ENCODE measurements at regions not wholly inside any gene's neighbourhood (a gene's known extent, or its start where the extent isn't known, plus 50 kb on each side); places are given as distances from the start of the nearest gene placed in this dataset.

DNA sequence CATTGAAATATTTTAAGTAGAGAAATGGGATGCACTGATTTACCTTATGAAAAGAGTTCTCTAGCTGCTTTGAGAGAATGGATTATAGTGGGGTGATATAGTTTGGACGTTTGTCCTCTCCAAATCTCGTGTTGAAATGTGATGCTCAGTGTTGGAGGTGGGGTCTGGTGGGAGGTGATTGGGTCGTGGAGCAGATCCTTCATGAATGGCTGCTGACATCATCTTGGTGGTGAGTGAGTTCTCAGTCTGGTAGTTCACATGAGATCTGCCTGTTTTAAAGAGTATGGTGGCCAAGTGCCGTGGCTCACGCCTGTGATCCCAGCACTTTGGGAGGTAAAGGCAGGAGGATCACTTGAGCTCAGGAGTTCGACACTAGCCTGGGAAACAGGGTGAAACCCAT, 58.7 kb upstream of the SH3RF3 start:
- no peak for DNase-seq (ENCODE audit: low read depth, low spot score)
- no peak overlapping the region for H3K4me3 ChIP-seq (ENCODE audit: low read length)

DNA sequence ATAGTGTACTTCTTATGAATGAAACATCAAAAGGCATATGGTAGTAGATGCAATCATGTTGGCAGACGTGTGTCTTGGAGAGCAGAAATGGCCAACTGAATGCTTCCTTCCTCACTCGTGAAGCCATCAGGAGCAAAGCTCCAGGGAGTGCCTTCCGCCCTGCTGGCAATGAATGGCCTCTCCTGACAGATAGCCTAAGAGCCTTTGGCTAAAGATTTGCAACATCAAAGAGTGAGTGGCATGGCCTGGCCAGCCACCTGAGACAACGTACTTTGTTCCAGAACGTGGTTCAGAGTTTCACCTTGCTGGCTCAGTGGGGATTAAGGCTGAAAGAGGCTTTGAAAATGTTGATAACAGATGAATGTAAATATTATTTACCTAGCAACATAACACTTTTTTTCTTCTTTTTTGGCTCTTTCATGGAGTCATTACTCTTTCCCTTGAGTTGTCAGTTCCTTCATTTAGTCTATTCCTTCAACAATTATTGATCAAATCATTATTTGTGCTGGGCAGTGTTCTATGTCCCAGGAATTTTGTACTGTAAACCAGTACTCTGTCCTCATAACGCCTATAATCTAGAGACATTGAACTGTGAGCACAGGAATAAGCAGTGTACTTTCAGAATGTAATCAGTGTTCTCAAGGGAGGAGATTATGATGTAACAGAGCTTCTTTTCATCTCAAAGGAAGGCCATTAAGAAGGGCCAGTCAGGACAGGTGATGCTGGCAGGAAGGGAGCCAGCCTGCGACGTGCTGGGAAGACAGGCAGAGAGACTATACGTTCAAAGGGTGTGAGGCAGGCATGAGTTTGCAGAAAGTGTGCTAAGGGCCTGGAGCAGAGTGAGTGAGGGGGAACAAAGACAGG, 59.4 kb upstream of the SH3RF3 start:
- DNase-seq (ENCODE audit: low read depth, low spot score) = no peak
- no peak overlapping the region for H3K4me3 ChIP-seq (ENCODE audit: low read length)

- DNase-seq (ENCODE audit: low read depth, low spot score) = no peak
Observed at GRCh38 chr2:109068811-109069210, 60.2 kb upstream of the SH3RF3 start.

DNA sequence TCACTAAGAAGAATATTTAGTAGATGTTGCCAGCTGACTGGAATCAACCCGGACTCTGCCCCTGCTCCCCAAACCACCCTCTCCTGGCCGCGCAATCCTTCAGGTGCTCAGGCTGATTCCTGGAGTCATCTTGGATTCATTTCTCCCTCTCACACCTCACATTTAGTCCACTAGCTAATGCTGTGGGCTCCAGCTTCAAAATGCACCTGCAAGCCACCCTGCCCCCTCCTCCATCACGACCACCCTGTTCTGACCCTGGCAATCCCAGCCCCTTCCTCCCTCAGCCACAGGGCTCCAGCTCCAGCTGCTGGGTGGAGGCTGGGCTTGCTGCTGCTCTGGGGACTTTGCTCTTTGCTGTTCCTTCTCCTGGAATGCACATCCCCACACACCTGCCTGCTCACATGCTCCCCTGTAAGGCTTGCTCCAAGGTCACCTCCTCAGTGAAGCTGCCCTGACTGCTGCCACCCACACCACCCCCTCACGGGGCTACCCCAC, 61.3 kb upstream of the SH3RF3 start:
- H3K4me3 ChIP-seq (ENCODE audit: low read length) = no peak overlapping the region

More at GRCh38 chr2:109068811-109069210, 60.2 kb upstream of the SH3RF3 start:
- no peak overlapping the region for H3K4me3 ChIP-seq (ENCODE audit: low read length)

DNA sequence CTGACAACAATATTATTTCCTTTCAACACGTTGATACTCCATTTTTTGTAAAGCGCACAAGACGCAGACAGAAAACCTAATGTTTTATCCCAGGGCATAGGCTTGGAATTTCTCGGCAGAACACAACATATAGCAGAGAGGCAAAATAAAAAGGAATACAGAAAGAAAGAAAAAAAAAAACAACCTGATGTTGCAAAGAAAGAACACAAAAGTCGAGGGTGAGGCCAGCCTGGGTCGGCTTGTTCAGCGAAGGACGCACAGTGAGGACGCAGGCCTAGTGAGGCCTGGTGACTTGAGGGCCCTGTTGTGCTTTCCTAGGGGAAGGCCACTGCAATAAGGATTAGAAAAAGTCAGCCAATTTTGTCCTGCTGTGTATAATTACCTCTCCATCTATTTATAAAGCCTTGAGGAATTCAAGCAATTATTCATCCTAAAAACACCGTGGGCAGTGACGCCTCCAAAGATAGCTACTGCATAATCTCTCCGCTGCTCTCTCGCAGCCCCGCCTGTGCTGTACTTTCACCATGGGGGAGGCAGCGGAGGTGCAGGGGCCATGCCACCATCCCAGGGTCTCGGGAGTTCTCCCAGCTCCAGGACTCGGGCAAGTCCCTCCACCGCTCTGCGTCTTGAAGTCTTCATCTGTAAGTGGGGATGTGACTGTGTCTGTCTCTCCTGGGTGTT, 61.9 kb upstream of the SH3RF3 start:
- no peak for DNase-seq (ENCODE audit: low read depth, low spot score)

More for the DNA sequence above, 61.3 kb upstream of the SH3RF3 start:
- no peak for DNase-seq (ENCODE audit: low read depth, low spot score)

DNA sequence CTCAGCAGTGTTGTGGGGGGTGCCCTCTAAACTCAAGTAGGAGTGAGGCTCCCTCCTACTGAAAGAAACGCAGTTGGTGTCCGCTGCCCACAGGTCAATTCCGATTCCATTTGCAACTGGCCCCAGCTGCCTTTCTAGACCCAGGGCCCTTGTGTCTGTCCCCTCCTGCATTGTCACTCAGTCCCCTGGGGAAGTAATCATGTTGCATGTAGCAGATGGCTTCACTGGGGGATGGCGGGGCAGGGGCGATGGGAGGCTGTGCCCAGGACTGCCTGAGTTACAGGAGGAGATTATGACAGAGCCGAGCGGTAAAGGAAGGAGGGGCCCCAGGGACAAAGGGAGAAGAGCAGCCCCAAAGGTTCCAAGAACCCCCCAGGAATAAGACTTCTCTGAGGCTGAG, 62.5 kb upstream of the SH3RF3 start:
- DNase-seq (ENCODE audit: low read depth, low spot score) = no peak
- no peak overlapping the region for H3K4me3 ChIP-seq (ENCODE audit: low read length)

More for the DNA sequence above, 61.9 kb upstream of the SH3RF3 start:
- H3K4me3 ChIP-seq (ENCODE audit: low read length) = no peak overlapping the region

DNA sequence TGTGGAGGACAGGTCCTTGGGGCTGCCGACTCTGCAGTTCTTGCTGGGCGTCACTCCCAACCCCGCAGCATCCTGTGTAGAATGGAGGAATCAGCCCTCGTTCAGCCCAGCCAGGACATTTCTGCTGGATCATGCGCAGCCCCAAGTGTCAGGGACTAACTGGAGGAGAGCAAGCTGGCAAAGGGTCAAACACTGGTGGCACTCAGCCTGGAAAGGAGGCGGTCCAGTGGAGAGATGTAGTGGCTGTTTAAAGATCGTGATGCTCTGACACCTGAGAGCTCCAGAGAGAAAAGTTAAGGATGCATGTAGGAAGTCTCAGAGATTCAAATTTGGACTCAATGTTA, 63.6 kb upstream of the SH3RF3 start:
- DNase-seq (ENCODE audit: low read depth, low spot score) = no peak
- H3K4me3 ChIP-seq (ENCODE audit: low read length) = no peak overlapping the region

DNA sequence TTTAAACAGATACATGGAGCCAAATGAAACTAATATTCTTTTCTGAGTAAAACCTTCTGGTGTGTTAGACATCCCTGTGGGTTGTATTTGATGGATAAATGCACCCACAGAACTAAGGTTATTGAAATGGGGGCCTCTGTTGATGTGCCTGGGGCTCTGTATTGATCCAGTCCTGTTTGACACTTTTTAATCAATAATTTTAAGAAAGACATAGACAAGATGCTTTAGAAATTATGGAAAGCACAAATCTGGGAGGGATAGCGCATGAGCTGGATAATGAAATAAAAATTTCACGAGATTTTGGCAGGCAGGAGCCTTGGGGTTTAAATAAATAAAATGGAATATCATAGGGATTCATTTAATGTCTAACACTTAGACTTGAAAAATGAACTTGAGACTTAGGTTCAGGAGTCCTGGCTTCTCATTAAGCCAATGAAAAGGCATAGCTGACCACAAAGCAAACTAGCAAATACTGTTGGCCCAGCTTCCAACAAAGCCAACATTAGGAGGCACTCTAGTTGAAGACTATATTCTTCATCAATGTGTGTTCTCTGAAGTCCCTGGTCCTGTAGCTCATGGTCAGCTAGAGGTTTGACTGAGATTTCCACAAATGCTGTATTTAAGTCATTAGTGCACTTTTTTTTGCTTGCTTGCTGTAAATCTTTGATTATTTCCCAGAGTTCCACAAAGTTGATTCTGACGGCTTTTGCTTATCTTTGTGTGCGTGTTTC, 64.2 kb upstream of the SH3RF3 start:
- H3K4me3 ChIP-seq (ENCODE audit: low read length) = no peak overlapping the region
- no peak for DNase-seq (ENCODE audit: low read depth, low spot score)

- peak; percentile 32 for DNase-seq (ENCODE audit: low read depth, low spot score)
- no peak overlapping the region; the same call in 1 of the 2 replicates for H3K4me3 ChIP-seq (ENCODE audit: low read length)
Observed at GRCh38 chr2:109062859-109063700, 65.9 kb upstream of the SH3RF3 start.

DNA sequence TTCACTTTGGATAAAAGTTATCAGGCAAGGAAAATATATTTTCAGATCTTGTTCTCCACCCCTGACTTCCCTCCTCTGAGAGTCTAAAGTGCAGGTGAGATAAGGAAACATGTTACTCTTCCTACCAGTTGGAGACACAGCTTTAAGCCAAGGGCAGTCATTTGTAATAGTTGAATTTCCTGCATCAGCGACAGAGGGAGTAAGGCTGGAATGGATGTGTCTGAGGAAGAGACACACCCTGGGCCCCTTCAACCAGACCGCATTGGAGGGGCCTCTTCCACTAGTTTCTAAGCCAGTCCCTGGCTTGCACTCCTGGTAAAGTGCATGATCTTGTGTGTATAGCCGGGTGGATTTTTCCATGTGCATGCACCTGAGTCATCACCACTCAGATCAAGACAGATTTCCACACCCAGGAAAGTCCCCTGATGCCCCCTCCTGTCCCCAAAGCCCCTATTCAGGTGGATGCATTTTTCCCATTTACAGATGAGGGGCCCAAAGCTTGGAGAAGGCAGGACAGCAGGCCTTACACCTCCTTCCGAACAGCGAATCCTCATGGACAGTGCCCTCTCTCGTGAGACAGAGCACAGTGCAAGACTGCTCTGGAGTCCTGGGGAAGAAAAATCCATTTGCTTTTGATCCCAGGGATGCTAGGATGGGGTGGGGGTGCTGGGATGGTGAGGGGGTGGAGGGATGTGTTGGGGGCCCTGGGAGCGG, 66.7 kb upstream of the SH3RF3 start:
- no peak for DNase-seq (ENCODE audit: low read depth, low spot score)
- no peak overlapping the region for H3K4me3 ChIP-seq (ENCODE audit: low read length)

- no peak overlapping the region for H3K4me3 ChIP-seq (ENCODE audit: low read length)
- DNase-seq (ENCODE audit: low read depth, low spot score) = no peak
Observed at GRCh38 chr2:109061736-109062135, 67.3 kb upstream of the SH3RF3 start.

GRCh38 chr2:109060496-109060895, 68.5 kb upstream of the SH3RF3 start:
- DNase-seq (ENCODE audit: low read depth, low spot score) = no peak
- H3K4me3 ChIP-seq (ENCODE audit: low read length) = no peak overlapping the region

- H3K4me3 ChIP-seq (ENCODE audit: low read length) = no peak overlapping the region
- no peak for DNase-seq (ENCODE audit: low read depth, low spot score)
Observed at GRCh38 chr2:109059474-109060165, 69.4 kb upstream of the SH3RF3 start.

- DNase-seq (ENCODE audit: low read depth, low spot score) = no peak
- H3K4me3 ChIP-seq (ENCODE audit: low read length) = no peak overlapping the region
Observed at GRCh38 chr2:109058802-109059201, 69.8 kb upstream of the EDAR start.

- H3K4me3 ChIP-seq (ENCODE audit: low read length) = no peak overlapping the region
- DNase-seq (ENCODE audit: low read depth, low spot score) = no peak
Observed at GRCh38 chr2:109058191-109058632, 69.2 kb upstream of the EDAR start.

DNA sequence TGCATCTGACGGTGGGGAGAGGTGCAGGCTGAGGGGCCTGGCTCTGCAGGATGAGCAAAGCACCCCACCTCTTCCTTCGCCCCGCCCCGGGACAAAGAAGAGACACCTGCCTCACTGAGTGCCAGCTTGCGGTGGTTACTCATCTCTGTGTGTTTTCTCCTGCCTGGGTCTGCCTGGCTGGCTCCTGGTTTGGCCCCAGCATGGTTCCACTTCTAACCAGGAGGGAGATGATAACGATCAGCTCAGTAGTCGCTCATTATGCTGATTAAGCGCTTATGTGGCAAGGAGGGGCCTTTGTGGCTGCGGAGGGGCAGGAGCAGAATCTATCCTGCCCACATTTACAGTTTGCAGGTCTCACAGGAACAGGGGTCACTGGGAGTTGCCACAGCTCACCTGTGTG, 68.7 kb upstream of the EDAR start:
- no peak overlapping the region for H3K4me3 ChIP-seq (ENCODE audit: low read length)
- peak; percentile 45 for DNase-seq (ENCODE audit: low read depth, low spot score)

DNA sequence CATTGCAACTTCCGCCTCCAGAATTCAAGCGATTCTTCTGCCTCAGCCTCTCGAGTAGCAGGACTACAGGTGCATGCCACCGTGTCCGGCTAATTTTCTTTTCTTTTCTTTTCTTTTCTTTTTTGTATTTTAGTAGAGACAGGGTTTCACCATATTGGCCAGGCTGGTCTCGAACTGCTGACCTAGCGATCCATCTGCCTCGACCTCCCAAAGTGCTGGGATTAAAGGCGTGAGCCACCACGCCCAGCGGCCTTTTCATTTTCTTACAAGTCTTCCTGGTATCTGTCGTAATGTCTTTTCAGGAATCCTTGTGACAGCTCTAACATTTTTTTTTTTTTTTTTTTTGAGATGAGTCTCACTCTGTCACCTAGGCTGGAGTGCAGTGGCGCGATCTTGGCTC, 66.4 kb upstream of the EDAR start:
- no peak for DNase-seq (ENCODE audit: low read depth, low spot score)
- H3K4me3 ChIP-seq (ENCODE audit: low read length) = no peak overlapping the region

DNA sequence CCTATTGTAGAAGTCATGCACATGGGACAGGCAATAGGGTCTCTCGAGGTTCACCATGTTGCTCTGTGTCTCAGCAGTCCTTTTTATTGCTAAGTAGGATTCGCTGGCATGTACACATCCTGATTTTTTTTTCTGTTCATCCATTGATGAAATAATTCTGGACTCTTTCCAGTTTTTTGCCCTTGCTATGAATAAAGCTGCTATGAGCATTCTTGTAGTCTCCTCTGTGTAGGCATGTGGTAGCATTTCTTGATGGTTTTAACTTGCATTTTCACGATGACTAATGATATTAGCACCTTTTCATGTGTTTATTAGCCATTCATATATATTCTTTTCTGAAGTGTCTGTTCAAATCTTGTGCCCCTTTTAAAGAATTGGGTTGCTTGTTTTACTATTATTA, 65.8 kb upstream of the EDAR start:
- no peak for DNase-seq (ENCODE audit: low read depth, low spot score)
- H3K4me3 ChIP-seq (ENCODE audit: low read length) = no peak overlapping the region

Data from Jurkat, Clone E6-1 (cell line).